H9 (cell line): ENCODE measurements at regions not wholly inside any gene's neighbourhood (a gene's known extent, or its start where the extent isn't known, plus 50 kb on each side); places are given as distances from the start of the nearest gene placed in this dataset.

Source experiments
- DNase-seq: peaks from one replicate; pipeline ENCODE4 v3.0.0-alpha.2; 2017
- H2AFZ ChIP-seq: one replicate; pipeline ENCODE4 v1.6.1; 2013; ENCODE audit warnings: mild to moderate bottlenecking, low read length, control low read depth, moderate library complexity
- H2AK5ac ChIP-seq: 2 replicates; pipeline ENCODE4 v1.6.1; 2013; ENCODE audit warnings: low read length, control low read depth, mixed read lengths; ENCODE audit not compliant: insufficient read length
- H2BK120ac ChIP-seq: one replicate; pipeline ENCODE4 v1.6.1; 2013; ENCODE audit warnings: low read depth, mild to moderate bottlenecking, low read length, control low read depth, inconsistent platforms; ENCODE audit not compliant: poor library complexity, severe bottlenecking
- H2BK12ac ChIP-seq: 2 replicates; pipeline ENCODE4 v1.6.1; 2013; ENCODE audit warnings: low read length, control low read depth, mixed read lengths, low read depth; ENCODE audit not compliant: insufficient read length
- H2BK15ac ChIP-seq: 2 replicates; pipeline ENCODE4 v1.6.1; 2013; ENCODE audit warnings: low read depth, low read length, control low read depth
- H2BK20ac ChIP-seq: one replicate; pipeline ENCODE4 v1.6.1; 2013; ENCODE audit warnings: low read depth, mild to moderate bottlenecking, low read length, control low read depth, inconsistent platforms; ENCODE audit not compliant: poor library complexity, severe bottlenecking
- H2BK5ac ChIP-seq: 2 replicates; pipeline ENCODE4 v1.6.1; 2013; ENCODE audit warnings: low read length, control low read depth, mixed read lengths; ENCODE audit not compliant: insufficient read length
- H3K14ac ChIP-seq: 2 replicates; pipeline ENCODE4 v1.6.1; 2013; ENCODE audit warnings: low read length, control low read depth; ENCODE audit not compliant: insufficient read depth
- H3K18ac ChIP-seq: 2 replicates; pipeline ENCODE4 v1.6.1; 2013; ENCODE audit warnings: low read depth, mild to moderate bottlenecking, mixed read lengths, low read length, control low read depth; ENCODE audit not compliant: insufficient read length
- H3K23ac ChIP-seq: 2 replicates; pipeline ENCODE4 v1.6.1; 2013; ENCODE audit warnings: low read length, control low read depth, mixed read lengths, low read depth; ENCODE audit not compliant: insufficient read length
- H3K23me2 ChIP-seq: 2 replicates; pipeline ENCODE4 v1.6.1; 2013; ENCODE audit warnings: low read depth, mild to moderate bottlenecking, mixed read lengths, low read length, control low read depth; ENCODE audit not compliant: insufficient read length, poor library complexity, severe bottlenecking
- H3K27ac ChIP-seq: 2 replicates; pipeline ENCODE4 v1.5.1; 2013; ENCODE audit warnings: low read length, control low read depth, mixed read lengths, low read depth; ENCODE audit not compliant: insufficient read length
- H3K27me3 ChIP-seq: 2 replicates; pipeline ENCODE4 v1.6.1; 2013; ENCODE audit warnings: low read length, control low read depth, inconsistent platforms; ENCODE audit not compliant: insufficient read depth
- H3K4ac ChIP-seq: 2 replicates; pipeline ENCODE4 v1.6.1; 2013; ENCODE audit warnings: low read depth, mild to moderate bottlenecking, control low read depth, inconsistent platforms, low read length, moderate library complexity
- H3K4me1 ChIP-seq: 2 replicates; pipeline ENCODE4 v1.6.1; 2013; ENCODE audit warnings: low read length, control low read depth, inconsistent platforms; ENCODE audit not compliant: insufficient read depth
- H3K4me2 ChIP-seq: 2 replicates; pipeline ENCODE4 v1.6.1; 2013; ENCODE audit warnings: low read length, control low read depth, mixed read lengths; ENCODE audit not compliant: insufficient read length, insufficient read depth
- H3K56ac ChIP-seq: 2 replicates; pipeline ENCODE4 v1.6.1; 2013; ENCODE audit warnings: low read depth, mild to moderate bottlenecking, mixed read lengths, low read length, control low read depth; ENCODE audit not compliant: insufficient read length
- H3K79me1 ChIP-seq: 2 replicates; pipeline ENCODE4 v1.6.1; 2013; ENCODE audit warnings: low read depth, mild to moderate bottlenecking, moderate library complexity, low read length, control low read depth, inconsistent platforms; ENCODE audit not compliant: insufficient read depth, poor library complexity, severe bottlenecking
- H3K79me2 ChIP-seq: 2 replicates; pipeline ENCODE4 v1.6.1; 2013; ENCODE audit warnings: low read length, control low read depth, inconsistent platforms; ENCODE audit not compliant: insufficient read depth
- H3K9ac ChIP-seq: 2 replicates; pipeline ENCODE4 v1.6.1; 2013; ENCODE audit warnings: low read length, control low read depth, mixed read lengths; ENCODE audit not compliant: insufficient read length; ENCODE audit errors: extremely low read depth
- H3K9me3 ChIP-seq: one replicate; pipeline ENCODE4 v1.6.1; 2013; ENCODE audit warnings: low read depth, low read length, inconsistent platforms; ENCODE audit not compliant: control insufficient read depth
- H3T11ph ChIP-seq: one replicate; pipeline ENCODE4 v1.6.1; 2013; ENCODE audit warnings: mild to moderate bottlenecking, low read length, control low read depth, inconsistent platforms
- H4K20me1 ChIP-seq: one replicate; pipeline ENCODE4 v1.6.1; 2013; ENCODE audit not compliant: control insufficient read depth, insufficient read length, insufficient read depth
- H4K5ac ChIP-seq: 2 replicates; pipeline ENCODE4 v1.6.1; 2013; ENCODE audit warnings: low read depth, mild to moderate bottlenecking, mixed read lengths, low read length, control low read depth; ENCODE audit not compliant: insufficient read length
- H4K8ac ChIP-seq: replicated peaks from 2 replicates; pipeline ENCODE4 v1.6.1; 2013; ENCODE audit warnings: low read length, control low read depth, mixed read lengths, low read depth; ENCODE audit not compliant: insufficient read length
- H4K91ac ChIP-seq: 2 replicates; pipeline ENCODE4 v1.6.1; 2013; ENCODE audit warnings: low read depth, mild to moderate bottlenecking, moderate library complexity, mixed read lengths, low read length, control low read depth; ENCODE audit not compliant: insufficient read length
- H3K27ac Mint-ChIP-seq, 3 experiments: 2 replicates in 2 of 3; 3 replicates in 1 of 3; pipeline ENCODE4 v1.8.0; 2020 to 2021; ENCODE audit warnings: mixed read lengths in 3 of 3, mild to moderate bottlenecking in 1 of 3, moderate library complexity in 1 of 3
- H3K27me3 Mint-ChIP-seq: 2 replicates; pipeline ENCODE4 v1.8.0; 2021; ENCODE audit warnings: low read depth, mild to moderate bottlenecking, moderate library complexity, mixed read lengths
- H3K36me3 Mint-ChIP-seq, 3 experiments: 2 replicates in 2 of 3; 3 replicates in 1 of 3; pipeline ENCODE4 v1.8.0; 2020 to 2021; ENCODE audit warnings: low read depth in 3 of 3, mixed read lengths in 3 of 3; ENCODE audit not compliant: insufficient read depth in 1 of 3
- H3K4me1 Mint-ChIP-seq, 2 experiments: 2 replicates each; pipeline ENCODE4 v1.8.0; 2020; ENCODE audit warnings: mixed read lengths in 2 of 2
- H3K4me3 Mint-ChIP-seq, 2 experiments: 2 replicates in 1 of 2; 3 replicates in 1 of 2; pipeline ENCODE4 v1.8.0; 2020 to 2021; ENCODE audit warnings: mild to moderate bottlenecking in 2 of 2, mixed read lengths in 2 of 2, moderate library complexity in 1 of 2
- H3K9me3 Mint-ChIP-seq, 2 experiments: 2 replicates in 1 of 2; 3 replicates in 1 of 2; pipeline ENCODE4 v1.8.0; 2020; ENCODE audit warnings: mild to moderate bottlenecking in 2 of 2, mixed read lengths in 2 of 2, moderate library complexity in 1 of 2
- WGBS: extraction: QIAGEN DNeasy Blood & Tissue Kit; methylation state at CpG from one replicate; pipeline ENCODE4 v1.1.7; 2013; ENCODE audit warnings: missing lambda C conversion rate, low lambda C conversion rate, mixed read lengths; ENCODE audit not compliant: insufficient read length; ENCODE audit errors: extremely low coverage; 5-methylcytosine and 5-hydroxymethylcytosine counted together
- TF ChIP-seq, protein P1 (sequence below): fragments of 200-600 bp; sonication (generic); conservative IDR thresholded peaks from 3 replicates; pipeline ENCODE4 v1.8.0; 2021; ENCODE audit warnings: antibody characterized with exemption, mild to moderate bottlenecking

DNA sequence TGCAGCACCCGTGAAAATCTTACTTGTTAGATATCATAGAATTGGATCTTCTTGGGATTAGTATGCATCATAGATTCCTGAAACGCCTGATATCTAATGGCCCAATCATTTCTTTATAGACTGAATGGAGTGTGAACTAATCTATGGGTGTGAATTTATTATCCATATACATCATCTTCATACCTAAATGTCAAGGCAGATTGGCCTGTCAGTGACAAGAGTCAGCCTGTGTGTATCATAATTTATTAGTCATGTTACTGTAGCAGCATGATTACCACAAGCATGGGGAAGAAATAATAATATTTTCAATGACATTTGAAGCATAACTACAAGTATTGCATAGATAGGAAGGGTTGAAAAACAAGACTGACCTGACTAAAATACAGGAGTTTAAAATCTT lies 235.8 kb downstream of the RAP2B start:
- Histone ChIP-seq H2AK5ac (no peak overlapping the region), H3K4me2 (no peak overlapping the region), H3K23ac (no peak overlapping the region), H3K79me1 (no peaks in the 10 kb centered on the region), H2BK5ac (no peak overlapping the region), H3K4ac (no peak overlapping the region), H4K20me1 (no peaks in the 10 kb centered on the region), H3K18ac (no peak overlapping the region), H4K8ac (no peak overlapping the region), H3K4me1 (peaks cover 3% of the 10 kb centered on the region; the same call in 1 of the 2 replicates), H3K14ac (no peak overlapping the region), H3K27me3 (no peaks in the 10 kb centered on the region), H3K79me2 (no peaks in the 10 kb centered on the region), H3K9ac (no peak overlapping the region), H3T11ph (no peak overlapping the region), H3K56ac (no peak overlapping the region), H2BK120ac (no peak overlapping the region), H4K91ac (no peak overlapping the region), H4K5ac (no peak overlapping the region), H2AFZ (no peak overlapping the region), H3K23me2 (no peaks in the 10 kb centered on the region), H2BK20ac (no peak overlapping the region), H3K27ac (no peak overlapping the region), H2BK12ac (no peak overlapping the region), H3K9me3 (no peaks in the 10 kb centered on the region), H2BK15ac (no peak overlapping the region)
- no CpG with 5 or more reads among the region's 2 CpGs for WGBS
- no peaks in the 10 kb centered on the region for H3K27me3 Mint-ChIP-seq
- no peak overlapping the region for H3K4me3 Mint-ChIP-seq
- peaks cover 14 to 18% of the 10 kb centered on the region in 2 experiments; a peak in 4 of 5 replicates for H3K9me3 Mint-ChIP-seq
- no peak for DNase-seq
- peaks cover 2 to 12% (median 3%) of the 10 kb centered on the region in 3 experiments; a peak in 4 of 7 replicates for H3K36me3 Mint-ChIP-seq
- H3K4me1 Mint-ChIP-seq: peaks cover 6 to 10% of the 10 kb centered on the region in 2 experiments
- no peak overlapping the region for H3K27ac Mint-ChIP-seq
- TF ChIP-seq, protein P1, sequence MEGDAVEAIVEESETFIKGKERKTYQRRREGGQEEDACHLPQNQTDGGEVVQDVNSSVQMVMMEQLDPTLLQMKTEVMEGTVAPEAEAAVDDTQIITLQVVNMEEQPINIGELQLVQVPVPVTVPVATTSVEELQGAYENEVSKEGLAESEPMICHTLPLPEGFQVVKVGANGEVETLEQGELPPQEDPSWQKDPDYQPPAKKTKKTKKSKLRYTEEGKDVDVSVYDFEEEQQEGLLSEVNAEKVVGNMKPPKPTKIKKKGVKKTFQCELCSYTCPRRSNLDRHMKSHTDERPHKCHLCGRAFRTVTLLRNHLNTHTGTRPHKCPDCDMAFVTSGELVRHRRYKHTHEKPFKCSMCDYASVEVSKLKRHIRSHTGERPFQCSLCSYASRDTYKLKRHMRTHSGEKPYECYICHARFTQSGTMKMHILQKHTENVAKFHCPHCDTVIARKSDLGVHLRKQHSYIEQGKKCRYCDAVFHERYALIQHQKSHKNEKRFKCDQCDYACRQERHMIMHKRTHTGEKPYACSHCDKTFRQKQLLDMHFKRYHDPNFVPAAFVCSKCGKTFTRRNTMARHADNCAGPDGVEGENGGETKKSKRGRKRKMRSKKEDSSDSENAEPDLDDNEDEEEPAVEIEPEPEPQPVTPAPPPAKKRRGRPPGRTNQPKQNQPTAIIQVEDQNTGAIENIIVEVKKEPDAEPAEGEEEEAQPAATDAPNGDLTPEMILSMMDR: no peak
